ENCODE measurements at regions not wholly inside any gene's neighbourhood (a gene's known extent, or its start where the extent isn't known, plus 50 kb on each side); places are given as distances from the start of the nearest gene placed in this dataset.

DNA sequence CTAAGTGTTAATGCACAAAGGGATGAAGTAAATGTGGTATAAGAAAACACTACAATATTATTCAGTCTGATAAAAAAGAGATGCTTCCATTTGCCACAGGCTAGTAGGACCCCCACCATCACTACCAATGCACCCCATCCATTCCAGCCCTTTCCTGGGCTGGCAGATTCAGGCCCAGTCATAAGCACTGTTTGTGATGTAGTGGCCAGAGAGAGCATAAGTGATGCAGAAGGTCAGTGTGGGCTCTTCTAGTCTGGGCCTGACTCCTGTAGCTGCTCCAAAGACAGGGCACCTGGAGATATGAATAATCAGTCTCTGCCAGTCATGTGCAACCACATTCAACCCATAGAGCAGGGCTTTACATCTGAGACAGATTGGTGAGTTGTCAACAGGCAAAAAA is 1294.7 kb downstream of the TMEM121 start:
- DNase-seq (ENCODE audit: low spot score): no peak

DNA sequence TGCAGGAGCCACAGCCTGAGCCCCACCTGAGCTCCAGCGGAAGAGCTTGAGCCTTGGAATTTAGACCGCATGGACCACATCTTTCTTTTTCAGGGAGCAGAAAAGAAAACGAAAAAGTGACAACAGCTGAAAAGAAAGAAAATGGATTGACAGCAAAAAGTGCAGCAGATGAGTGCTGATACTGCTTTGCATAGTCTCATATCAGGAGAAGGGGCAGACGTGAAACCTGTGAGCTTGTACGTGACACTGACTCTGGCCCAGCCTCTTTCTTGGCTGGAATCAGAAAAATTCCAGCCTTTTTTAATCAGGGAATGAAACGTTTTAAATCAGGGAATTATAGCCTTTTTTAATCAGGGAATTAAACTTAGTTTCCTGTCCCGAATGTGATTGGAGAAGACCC is 1296.5 kb downstream of the TMEM121 start:
- DNase-seq (ENCODE audit: low spot score): no peak

DNA sequence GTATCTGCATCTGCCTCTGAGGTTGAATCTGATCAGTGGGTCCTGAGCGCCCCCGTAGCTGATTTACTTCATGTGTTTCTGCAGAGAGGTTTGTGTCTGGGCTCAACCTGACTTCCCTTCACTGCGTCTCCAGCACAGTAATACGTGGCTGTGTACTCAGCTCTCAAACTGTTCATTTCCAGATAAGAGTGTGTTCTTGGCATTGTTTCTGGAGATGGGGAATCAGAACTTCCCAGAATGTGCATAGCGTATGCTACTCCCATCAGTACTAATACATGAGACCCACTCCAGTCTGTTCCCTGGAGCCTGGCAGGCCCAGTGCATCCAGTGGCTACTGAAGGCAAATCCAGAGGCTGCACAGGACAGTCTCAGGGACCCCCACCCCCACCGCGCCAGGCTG is 1297.2 kb downstream of the TMEM121 start:
- DNase-seq (ENCODE audit: low spot score): no peak

DNA sequence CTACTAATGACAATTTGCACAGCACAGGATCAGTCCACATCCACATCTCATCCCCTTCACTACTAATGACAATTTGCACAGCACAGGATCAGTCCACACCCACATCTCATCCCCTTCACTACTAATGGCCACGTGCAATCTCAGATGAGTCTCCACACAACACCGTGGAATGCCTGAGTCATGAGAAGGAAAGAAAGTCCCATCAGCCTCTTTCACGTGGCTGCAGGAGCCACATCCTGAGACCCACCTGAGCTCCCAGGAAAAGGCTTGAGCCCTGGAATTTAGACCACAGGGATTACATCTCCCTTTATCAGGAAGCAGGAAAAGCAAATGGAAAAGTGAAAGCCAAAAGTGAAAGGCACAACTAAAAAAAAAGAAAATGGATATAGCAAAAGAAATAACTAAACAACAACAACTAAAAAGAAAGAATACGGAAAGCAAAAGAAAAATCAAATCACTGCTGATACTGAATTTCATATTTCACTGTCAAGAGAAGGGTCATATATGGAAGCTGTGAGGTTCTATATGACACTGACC is 1300.5 kb downstream of the TMEM121 start:
- no peak for DNase-seq (ENCODE audit: low spot score)

DNA sequence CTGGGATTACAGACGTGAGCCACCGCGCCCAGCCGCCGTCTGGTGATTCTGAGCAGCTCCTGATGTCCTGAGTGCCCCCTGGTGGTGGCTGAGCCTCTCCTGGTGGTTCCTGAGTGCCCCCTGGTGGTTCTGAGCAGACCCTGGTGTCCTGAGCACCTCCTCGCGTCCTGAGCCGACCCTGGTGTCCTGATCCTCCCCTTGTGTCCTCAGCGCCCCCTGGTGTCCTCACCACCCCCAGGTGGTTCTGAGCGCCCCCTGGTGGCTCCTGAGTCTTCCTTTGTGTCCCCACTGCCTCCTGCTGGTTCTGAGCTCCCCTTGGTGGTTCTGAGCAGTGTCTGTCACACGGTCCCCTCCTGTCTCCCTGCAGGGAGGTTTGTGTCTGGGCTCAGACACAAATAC is 1304.9 kb downstream of the TMEM121 start:
- peak; percentile 96 for DNase-seq (ENCODE audit: low spot score)

DNA sequence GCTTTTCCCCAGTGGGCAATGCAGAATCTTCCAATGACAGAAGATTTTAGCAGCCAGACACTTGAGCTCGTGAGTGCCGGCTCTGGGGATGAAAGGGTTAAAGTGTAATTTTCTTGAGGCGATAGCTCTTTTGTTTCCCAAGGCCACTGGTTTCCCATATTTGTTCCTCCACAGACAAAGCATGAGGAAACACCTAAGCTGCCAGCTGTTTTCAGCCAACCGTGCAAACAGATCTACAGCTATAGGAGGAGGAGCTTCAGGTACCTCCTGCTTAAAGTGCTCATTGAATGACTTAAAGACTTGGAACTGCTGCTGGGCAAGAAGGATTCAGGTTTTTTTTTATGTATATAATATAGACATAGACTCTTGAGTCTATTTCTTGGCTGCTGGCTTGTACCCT is 1311.5 kb downstream of the TMEM121 start:
- peak; percentile 26 for DNase-seq (ENCODE audit: low spot score)

DNA sequence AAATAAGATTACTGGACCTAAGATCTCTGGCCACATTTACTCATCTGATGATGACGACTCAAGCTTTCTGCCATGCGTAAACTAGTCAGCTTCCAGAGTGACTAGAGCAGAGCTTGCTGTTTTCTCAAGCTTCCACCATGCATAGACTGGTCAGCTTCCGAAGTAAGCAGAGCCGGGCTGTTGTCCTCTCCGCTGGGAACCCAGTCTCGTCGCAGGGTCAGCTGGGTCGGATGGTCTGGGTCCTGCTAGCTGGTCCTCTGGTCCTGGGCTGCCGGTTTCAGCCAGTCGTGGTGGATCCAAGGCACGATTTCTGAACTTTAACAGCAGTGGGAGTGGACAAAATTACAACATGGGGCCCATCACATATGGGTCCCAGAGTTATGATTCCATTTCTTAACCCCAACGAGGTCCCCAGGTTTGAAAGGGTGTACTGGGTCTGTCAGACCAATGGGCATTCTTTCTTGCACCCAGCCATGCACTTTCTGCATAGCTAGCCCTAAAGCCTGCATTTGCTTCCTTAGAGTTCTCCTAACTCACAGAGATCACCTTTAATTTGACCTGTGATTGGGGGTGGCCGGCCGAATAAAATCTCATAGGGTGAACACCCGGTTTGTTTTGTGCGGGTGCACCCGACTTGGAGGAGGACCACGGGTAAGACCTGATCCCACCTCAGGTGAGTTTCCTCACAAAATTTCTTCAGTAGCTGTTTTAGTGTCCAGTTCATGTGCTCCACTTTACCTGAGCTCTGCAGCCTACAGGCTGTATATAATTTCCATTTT is 1312.8 kb downstream of the TMEM121 start:
- DNase-seq (ENCODE audit: low spot score): peak; percentile 14

DNA sequence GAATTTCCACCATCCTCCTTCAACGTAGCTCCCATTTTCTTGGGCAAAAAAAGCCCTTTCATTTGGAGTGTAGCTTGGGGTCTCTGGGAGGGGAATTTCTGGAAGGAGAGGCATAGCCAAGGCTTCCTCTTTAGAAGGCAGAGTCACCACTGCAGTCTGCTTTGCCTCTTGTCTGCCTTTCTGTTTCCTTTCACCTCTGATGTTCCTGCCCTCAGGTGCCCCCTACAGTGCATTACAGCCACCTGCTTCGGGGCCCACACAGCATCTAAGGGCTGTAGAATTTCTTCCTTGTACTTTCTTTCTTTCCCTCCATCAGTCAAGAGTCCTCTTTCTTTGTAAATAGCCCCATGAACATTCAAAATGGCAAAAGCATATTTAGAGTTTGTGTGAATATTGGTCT is 1313.9 kb downstream of the TMEM121 start:
- peak; percentile 53 for DNase-seq (ENCODE audit: low spot score)

DNA sequence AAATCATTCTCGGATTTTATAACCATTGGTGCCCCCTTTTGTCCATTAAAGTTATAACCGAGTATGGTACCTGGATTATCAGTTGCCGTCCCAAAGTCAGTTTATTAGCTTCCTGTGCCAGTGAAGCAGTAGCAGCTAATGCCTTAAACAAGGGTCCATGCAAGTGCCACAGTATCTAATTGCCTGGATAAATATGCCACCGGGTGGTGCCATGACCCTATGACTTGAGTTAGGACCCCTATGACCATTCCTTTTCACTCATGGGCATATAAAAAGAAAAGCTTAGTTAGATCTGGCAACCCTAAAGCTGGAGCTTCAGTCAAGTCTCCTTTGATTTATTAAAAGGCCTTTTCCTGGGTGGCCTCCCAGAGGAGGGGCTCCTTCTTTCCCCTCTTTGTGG is 1314.6 kb downstream of the TMEM121 start:
- no peak for DNase-seq (ENCODE audit: low spot score)

DNA sequence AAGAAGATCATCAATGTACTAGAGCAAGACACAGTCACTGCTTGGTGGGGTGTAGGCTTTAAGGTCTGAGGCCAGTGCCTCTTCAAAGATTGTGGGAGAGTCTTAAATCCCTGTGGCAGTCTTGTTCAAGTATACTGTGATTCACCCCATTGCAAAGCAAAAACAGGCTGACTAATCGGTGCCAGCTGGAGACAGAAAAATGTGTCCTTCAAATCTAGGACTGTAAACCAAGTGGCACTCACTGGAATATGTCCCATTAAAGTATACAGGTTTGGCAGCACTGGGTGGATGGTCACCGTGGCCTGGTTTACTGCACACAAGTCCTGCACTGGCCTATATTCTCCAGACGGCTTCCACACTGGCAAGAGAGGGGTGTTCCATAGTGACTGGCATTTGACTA is 1315.3 kb downstream of the TMEM121 start:
- DNase-seq (ENCODE audit: low spot score): peak; percentile 40

DNA sequence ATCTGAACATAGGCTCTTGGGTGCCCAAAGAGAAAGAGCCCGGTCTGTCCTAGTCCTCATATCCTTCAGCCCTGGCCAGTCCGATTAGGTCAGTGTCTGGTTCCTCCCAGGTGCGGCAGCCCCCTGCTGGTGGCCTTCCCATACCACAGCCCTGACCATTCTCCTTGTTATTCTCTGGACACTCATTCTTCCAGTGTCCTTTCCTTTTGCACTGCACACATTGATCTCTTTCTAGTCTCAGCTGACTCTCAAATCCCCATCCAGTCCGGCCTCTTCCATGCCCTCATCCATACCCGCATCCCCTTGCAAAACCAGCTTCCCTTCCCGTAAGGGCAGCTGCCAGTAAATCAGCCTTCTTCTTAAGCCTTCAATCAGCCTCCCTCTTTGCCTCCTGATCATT is 1316.3 kb downstream of the TMEM121 start:
- no peak for DNase-seq (ENCODE audit: low spot score)

DNA sequence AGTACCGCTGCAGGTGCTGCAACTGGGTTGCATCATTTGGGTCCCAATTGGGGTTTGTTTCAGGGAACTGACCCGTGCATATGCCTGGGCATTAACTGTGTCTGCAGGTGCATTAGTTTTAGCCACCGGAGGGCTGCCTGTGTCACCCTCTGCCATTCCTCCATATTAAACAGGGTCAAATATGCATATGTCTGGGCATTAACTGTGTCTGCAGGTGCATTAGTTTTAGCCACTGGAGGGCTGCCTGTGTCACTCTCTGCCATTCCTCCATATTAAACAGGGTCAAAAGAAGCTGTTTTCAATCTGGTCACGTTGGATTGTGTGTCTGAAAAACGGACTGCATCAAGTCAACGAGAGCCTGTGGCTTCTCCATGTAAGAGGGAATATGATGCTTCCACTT is 1317.0 kb downstream of the TMEM121 start:
- DNase-seq (ENCODE audit: low spot score): peak; percentile 77

DNA sequence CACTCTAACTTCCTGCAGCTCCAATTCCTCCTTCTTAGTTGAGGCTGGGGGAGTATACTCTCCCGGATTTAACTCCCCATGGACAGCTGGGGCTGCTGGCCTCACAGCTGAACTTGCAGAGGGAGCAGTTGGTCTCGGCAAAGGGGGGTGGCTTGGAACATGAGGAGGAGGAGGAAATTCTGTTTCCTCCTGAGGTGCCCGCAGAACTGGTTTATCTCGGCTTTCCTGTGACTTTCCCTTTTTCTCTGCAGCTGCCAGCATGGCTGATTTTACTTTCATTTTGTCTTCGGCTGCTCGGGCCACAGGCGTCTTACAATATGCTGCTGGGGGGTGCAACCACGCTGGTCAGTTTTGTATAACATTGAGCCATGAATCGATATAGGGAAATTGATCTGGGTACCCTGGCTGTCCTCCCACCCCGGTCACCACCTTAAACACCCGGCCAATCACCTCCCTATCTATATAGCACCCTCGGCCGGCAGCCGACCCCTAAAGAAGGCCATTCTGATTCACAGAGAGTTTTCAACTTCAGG is 1317.6 kb downstream of the TMEM121 start:
- DNase-seq (ENCODE audit: low spot score): peak; percentile 64

DNA sequence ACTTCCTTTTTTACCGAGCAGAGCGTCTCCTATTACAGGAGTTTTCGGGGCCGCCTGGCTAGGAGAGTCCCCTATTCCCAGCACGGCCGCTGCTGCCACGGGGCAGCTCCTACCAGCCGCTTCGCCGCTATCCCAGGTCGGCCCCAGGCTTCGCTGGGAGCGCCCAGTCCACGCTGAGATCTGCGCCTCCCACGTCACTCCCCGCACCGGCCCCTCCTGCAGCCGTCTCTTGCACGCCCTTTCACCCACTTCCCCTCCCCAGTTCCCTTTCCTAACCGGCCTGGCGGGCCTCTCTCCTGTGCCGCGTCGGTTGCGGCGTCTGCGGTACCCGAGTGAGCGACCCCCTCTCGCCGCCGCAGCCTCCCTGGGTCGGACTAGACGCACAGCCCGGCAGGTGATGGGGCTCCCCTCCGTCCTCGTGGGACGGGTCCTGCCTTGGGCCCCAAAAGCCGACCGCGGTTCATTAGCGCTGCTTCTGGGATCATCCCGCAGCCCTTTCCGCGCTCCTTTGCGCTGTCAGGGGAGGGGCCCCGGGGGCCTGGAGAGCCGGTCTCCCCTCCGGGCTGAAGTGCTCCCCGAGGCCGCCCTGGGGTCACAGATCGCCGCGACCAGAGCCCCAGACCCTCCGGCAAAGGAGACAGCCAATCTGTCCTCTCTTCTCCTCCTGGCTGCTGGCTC is 1318.4 kb downstream of the TMEM121 start:
- peak; percentile 68 for DNase-seq (ENCODE audit: low spot score)

DNA sequence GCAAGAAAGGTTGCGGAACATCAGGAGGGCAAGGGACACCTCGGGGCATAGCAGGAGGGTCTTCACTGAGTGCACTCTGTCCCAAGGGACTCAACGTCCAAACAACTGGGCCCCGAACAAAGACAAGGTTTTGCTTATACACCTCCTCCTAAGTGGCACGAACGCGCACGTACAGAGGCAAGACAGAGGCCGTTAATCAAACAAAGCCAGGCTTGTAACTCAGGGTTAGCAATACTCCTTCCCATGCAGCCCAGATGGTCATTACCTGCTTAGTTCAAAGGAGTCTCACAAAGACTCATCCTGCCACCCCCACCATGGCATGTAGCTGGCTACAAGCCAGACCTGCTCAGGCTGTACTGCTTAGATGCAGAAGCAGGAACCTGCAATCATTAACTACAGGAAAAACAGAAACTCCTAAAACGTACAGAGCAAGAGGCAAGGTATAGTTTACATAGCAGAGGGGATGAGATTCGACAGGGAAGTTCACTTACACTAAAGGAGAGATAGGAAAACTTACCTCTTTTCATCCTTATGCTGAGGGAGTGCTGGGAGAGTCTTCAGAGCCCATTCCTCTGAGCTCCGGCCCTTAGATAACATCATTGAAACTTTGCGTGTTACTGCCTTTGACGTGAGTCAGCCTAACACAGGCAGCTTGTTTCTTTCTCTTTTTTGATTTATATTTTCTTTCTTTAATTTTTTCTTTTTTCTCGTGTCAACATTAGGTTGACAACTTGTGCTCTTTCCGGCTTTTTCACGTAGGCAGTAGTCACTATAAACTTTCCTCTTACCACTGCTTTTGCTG is 1319.1 kb downstream of the TMEM121 start:
- DNase-seq (ENCODE audit: low spot score): peak; percentile 83

DNA sequence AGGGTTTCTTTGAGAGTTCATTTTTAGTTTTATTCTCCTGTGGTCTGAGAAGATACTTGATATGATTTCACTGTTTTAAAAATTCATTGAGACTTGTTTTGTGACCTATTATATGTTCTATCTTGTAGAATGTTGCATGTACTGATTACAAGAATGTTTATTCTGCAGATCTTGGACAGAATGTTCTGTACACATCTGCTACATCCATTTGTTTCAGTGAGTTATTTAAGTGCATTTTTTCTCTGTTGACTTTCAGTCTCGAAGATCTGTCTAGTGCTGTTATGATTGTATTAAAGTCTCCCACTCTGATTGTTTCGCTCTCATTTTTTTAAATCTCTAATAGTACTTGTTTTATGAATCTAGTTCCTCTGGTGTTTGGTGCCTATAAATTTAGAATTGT is 1319.8 kb downstream of the TMEM121 start:
- DNase-seq (ENCODE audit: low spot score): peak; percentile 42

DNA sequence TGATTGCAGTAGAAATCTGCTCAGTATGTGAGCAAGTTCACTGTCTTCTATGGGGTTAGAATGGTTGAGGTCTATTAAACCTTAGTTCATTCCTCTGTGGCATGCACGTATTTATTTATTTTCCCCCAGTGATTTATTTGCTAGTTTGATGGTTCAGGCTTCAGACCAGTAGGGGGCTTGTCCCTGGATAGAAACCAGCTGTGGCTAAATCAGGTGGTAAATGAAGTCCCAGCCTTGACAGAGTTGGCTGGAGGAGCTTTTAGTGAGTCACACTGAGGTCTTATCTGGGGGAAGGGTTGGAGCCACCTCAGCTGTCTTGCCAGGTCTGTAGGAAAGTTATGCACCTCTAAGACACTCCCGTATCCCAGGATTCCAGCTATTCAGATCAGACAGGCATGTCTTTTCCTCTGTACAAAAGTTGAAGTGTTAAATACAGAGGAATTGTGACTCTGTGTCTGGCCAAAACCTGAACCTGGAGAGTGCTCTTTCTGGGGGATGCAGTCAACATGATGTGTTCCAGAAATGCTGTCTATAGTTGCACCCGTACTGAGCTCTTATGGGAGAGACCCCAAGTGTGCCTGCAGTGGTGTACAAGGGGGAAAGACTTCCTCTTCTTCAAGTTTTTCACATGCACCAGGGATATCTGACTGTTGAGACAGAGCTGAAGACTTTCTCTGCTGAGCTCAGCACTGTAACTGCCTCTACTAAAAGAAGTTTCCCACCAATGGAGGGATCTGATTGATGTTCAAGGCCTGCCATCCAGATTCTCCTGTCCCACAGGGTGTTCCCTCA is 1322.1 kb downstream of the TMEM121 start:
- DNase-seq (ENCODE audit: low spot score): peak; percentile 91

DNA sequence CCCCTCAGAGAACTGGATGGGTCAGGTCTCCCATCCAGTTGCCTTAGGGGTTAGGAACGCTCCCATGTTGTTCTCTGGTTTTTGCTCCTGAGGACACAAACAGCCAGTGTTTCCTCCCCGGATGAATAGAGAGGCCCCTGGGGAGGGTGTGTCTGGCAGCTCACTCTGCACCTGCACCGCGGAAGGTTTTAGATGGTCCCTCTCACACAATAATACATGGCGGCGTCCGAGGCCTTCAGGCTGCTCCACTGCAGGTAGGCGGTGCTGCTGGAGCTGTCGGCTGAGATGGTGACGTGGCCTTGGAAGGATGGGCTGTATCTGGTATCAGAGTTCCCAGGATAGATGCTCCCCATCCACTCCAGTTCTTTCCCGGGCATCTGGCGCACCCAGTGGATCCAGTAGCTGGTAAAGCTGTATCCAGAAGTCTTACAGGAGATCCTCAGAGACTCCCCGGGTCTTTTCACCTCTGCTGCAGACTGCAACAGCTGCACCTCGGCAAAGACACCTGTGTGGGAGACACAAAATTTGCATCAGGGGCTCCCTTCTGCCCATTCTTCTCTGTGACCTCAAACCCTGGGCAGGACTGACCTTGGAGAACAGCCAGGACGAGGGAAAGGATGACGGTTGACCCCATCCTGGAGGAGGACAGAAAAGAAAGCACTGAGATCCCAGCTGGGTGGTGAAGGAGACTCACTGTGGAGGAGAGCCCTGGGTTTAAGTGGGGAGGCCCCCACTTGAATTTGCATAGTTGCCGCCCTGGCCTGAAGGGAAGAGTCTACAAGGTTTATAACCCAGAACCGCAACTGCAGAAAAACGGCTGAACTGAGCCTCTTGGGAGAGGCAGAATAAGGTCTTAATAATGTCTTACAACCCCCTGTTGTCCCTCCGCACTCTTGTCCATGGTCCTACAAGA is 1324.8 kb downstream of the TMEM121 start:
- peak; percentile 89 for DNase-seq (ENCODE audit: low spot score)

DNA sequence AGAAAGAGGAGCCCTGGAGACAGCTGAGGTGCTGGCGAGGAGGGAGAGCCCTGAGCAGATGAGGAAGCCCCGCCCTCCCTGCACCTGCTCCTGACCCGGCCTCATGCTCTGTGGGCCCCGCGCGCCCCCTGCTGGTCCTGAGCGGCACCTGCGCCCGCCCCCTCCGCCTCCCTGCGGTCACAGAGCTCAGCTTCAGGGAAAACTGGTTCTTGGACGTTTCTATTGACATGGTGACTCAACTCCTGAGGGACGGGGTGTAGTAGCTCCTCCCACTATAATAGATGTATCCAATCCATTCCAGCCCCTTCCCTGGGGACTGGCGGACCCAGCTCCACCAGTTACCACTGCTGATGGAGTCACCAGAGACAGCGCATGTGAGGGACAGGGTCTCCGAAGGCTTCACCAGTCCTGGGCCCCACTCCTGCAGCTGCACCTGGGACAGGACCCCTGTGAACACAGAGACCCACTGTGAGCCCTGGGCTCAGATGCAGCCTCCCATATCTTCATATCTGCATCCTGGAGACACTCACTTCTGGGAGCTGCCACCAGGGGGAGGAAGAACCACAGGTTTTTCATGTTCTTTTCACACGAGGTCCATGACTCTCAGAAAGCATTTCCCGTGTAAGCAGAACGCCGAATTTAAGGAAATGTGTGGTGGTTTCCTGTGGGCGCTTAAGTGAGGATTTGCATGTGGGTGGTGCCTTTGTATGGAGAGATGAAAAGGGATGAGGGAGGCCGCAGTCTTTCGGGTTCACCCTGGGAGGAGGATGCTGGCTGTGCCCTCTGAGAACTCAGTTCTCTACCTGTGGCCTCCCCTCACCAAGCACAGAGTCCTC is 1346.4 kb downstream of the TMEM121 start:
- DNase-seq (ENCODE audit: low spot score): peak; percentile 90
